Astrocyte (in vitro differentiated cells and primary cell): ENCODE measurements at regions not wholly inside any gene's neighbourhood (a gene's known extent, or its start where the extent isn't known, plus 50 kb on each side); places are given as distances from the start of the nearest gene placed in this dataset.

ENCODE experiments used
- CTCF ChIP-seq: IDR thresholded peaks from 2 replicates; pipeline ENCODE4 v1.5.1; 2011; ENCODE audit warnings: low read depth, mild to moderate bottlenecking, inconsistent platforms, low read length, moderate library complexity; ENCODE audit not compliant: insufficient read depth
- EZH2 ChIP-seq: IDR thresholded peaks from 2 replicates; pipeline ENCODE4 v1.6.1; 2012; ENCODE audit warnings: mild to moderate bottlenecking, low read length, inconsistent platforms; ENCODE audit not compliant: insufficient read depth

GRCh38 chr16:52123061-52123839 is 423.7 kb downstream of the TOX3 start:
- TF ChIP-seq CTCF (no peak), EZH2 (no peak)
